Fibroblast of pulmonary artery (primary cell): ENCODE measurements at regions not wholly inside any gene's neighbourhood (a gene's known extent, or its start where the extent isn't known, plus 50 kb on each side); places are given as distances from the start of the nearest gene placed in this dataset.

Source experiments
- DNase-seq: peaks from one replicate; pipeline ENCODE4 v3.0.0-alpha.2; 2010; ENCODE audit warnings: low read depth
- H3K4me3 ChIP-seq: replicated peaks from 2 replicates; pipeline ENCODE4 v1.5.1; 2011; ENCODE audit warnings: low read depth, mild to moderate bottlenecking, control low read depth, low read length, moderate library complexity
- TF ChIP-seq, protein P1 (sequence below): IDR thresholded peaks from 2 replicates; pipeline ENCODE4 v1.5.1; 2011; ENCODE audit warnings: mild to moderate bottlenecking, control low read depth, low read length, inconsistent platforms; ENCODE audit errors: missing control alignments

DNA sequence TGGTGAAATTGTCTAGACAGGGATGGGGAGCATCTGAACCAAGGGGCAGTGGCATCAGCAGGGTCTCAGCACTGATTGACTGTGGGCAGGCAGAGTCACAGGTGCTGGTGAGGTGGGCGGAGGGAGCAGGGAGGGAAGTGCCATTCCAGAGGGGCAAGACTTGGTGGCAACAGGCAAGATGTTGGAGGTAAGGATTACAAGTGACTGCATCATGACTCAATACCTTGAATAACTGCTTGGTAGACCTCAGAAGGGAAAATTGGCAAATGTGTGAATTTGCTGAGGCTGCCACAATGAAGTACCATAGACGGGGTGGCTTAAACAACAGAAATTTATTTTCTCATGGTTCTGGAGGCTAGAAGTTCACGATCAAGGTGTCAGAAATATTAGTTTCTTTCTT, 419.1 kb downstream of the HS3ST3B1 start:
- no peak for DNase-seq
- TF ChIP-seq, protein P1, sequence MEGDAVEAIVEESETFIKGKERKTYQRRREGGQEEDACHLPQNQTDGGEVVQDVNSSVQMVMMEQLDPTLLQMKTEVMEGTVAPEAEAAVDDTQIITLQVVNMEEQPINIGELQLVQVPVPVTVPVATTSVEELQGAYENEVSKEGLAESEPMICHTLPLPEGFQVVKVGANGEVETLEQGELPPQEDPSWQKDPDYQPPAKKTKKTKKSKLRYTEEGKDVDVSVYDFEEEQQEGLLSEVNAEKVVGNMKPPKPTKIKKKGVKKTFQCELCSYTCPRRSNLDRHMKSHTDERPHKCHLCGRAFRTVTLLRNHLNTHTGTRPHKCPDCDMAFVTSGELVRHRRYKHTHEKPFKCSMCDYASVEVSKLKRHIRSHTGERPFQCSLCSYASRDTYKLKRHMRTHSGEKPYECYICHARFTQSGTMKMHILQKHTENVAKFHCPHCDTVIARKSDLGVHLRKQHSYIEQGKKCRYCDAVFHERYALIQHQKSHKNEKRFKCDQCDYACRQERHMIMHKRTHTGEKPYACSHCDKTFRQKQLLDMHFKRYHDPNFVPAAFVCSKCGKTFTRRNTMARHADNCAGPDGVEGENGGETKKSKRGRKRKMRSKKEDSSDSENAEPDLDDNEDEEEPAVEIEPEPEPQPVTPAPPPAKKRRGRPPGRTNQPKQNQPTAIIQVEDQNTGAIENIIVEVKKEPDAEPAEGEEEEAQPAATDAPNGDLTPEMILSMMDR = no peak
- no peak overlapping the region for H3K4me3 ChIP-seq

DNA sequence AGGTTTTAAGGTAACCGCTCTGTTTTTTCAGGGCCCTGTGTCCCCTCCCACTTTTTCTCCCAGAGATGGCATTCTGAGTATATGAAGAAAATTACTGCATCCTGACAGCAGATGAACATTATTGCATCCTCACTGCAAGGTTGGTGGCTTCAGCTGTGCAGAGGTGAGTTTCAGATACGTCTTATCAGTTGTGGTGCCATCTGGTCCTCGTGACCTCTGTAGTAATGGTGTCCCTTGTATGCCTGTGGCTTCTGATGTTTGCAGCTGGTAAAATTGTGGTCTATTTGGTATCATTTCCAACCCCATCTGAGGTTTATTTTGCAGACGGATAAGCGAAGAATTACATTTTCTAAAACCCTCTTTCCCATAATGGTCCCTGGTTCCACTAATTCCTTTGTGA, 417.0 kb downstream of the HS3ST3B1 start:
- DNase-seq = no peak
- TF ChIP-seq, protein P1 = no peak
- H3K4me3 ChIP-seq = no peak overlapping the region

DNA sequence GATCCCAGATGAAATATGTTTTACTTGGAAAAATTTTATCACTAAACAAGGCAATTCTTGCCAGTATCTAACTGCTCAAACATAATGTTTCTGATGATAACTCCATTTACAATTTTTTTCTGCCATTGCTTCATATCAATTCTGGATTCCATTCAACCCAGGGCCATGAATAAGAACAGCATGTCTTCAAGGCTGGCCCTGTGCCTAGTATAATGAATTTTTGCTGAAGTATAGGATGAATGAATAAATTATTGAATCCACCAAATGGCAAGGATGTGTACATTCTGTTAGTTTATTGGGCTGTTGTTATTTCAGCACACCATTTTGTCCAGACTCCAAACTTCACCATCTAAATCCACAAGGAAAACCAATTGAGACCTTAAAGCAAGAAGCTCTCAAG, 414.7 kb downstream of the HS3ST3B1 start:
- no peak overlapping the region for H3K4me3 ChIP-seq
- TF ChIP-seq, protein P1 = no peak
- peak; percentile 11 for DNase-seq

DNA sequence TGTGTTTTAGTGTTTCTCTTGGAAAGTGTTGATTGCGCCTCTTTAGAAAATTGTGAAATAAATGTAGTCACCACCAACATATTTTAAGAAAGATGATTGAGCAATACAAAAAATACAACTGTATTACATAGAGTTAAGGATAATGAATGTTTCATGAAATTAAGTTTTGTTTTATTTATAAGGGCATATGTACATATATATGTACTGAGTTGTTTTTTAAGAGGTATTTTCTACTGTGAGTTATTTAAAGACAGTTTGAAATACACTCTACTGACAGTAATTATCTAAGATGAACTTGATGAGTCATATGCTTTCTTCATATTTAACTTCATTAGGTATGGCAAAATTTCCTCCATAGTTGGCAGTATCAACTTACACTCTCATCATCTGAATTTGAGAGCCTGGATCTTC, 411.7 kb downstream of the HS3ST3B1 start:
- TF ChIP-seq, protein P1 = no peak
- peak; percentile 1 for DNase-seq
- H3K4me3 ChIP-seq = no peak overlapping the region

DNA sequence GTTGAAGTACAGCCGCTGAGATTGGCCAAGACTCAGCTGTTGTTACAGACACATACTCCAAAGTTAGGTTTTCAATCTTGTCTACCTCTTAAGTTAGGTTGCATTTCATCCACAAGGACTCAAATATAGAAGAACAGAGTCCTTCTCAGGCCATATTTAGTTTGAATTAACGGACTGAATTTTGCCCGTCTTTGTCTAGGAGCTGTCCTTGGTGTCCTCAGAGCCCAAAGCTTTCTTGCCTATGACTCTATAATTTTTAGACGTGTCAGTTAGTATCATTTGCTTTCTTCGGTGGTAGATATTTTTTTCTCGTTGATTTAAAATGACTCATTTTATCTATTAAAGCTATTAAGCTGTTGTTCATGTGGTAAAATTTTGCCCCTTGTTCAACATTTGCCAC, 403.2 kb downstream of the HS3ST3B1 start:
- no peak overlapping the region for H3K4me3 ChIP-seq
- DNase-seq = no peak
- TF ChIP-seq, protein P1 = no peak

DNA sequence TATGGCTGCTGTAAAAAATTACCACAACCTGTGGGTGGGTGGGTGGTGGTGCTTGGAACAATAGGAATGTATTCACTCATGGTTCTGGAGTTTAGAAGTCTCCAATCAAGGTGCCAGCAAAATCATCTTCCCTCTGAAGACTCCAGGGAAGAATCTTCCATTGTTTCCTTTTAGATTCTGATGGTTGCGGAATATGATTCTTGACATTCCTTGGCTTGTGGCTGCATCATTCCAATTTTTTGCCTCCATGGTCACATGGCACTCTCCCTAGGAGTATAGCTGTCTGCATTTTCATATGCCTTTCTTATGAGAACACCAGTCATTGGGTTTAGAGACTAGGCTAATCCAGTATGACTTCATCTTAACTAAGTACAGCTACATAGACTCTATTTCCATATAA, 401.0 kb downstream of the HS3ST3B1 start:
- no peak overlapping the region for H3K4me3 ChIP-seq
- no peak for DNase-seq
- TF ChIP-seq, protein P1 = no peak

DNA sequence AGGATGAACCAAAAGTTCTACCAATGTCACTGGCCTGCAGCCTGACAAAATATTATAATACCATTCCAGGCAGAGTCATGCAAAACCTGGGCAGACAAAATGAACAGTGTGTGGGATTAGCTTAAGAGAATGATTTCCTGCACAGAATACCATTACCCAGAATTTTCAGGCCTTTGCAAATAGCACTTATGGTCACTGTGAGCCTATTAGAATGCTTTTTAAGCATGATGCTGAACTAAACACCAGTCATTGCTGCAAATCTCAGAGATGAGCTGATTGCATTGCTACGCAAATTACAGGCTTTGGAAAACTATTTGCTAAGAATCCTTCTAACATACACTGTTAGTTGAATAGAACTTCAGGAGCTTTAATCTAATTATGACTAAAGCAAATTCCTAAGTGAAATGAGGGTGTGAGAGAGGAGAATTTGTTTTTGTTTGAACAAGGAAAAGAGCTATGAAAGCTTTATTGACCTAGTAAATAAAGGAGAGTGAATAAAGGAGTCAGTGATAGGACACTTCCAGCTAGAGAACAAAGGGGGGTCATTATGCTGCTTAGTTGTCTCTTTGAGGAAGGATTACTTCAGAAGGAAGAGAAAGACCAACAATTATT, 398.8 kb downstream of the HS3ST3B1 start:
- H3K4me3 ChIP-seq = no peak overlapping the region
- DNase-seq = no peak
- TF ChIP-seq, protein P1 = no peak
